NB4 (cell line): ENCODE measurements at regions not wholly inside any gene's neighbourhood (a gene's known extent, or its start where the extent isn't known, plus 50 kb on each side); places are given as distances from the start of the nearest gene placed in this dataset.

Experiments used
- DNase-seq: peaks from one replicate; pipeline ENCODE4 v3.0.0; 2010; ENCODE audit warnings: low read depth
- H3K4me3 ChIP-seq: one replicate; pipeline ENCODE4 v1.5.1; 2011; ENCODE audit warnings: mild to moderate bottlenecking, low read depth, low read length, moderate library complexity
- CTCF ChIP-seq: IDR thresholded peaks from one replicate; pipeline ENCODE4 v1.5.1; 2012; ENCODE audit warnings: low read depth, low read length
- MAX ChIP-seq: IDR thresholded peaks from 2 replicates; pipeline ENCODE4 v1.6.1; 2011; ENCODE audit warnings: low read depth, low read length
- MYC ChIP-seq: IDR thresholded peaks from 2 replicates; pipeline ENCODE4 v1.6.1; 2011; ENCODE audit warnings: low read depth, low read length
- POLR2A ChIP-seq: IDR thresholded peaks from 2 replicates; pipeline ENCODE4 v1.6.1; 2011; ENCODE audit warnings: mild to moderate bottlenecking; ENCODE audit not compliant: insufficient read length; ENCODE audit errors: extremely low read depth

- no peak overlapping the region for H3K4me3 ChIP-seq
- no peak for DNase-seq
- TF ChIP-seq MYC: no peak
- TF ChIP-seq POLR2A: no peak
- TF ChIP-seq CTCF: no peak
- no peak for TF ChIP-seq MAX
These were observed 418.7 kb downstream of the MTX2 start for GRCh38 chr2:176687944-176688343.

- DNase-seq: no peak
- TF ChIP-seq MYC (no peak), CTCF (no peak), POLR2A (no peak), MAX (no peak)
- no peak overlapping the region for H3K4me3 ChIP-seq
These were observed 420.5 kb downstream of the MTX2 start for GRCh38 chr2:176689711-176690110.

GRCh38 chr2:176691471-176691870, 422.2 kb downstream of the MTX2 start:
- DNase-seq: no peak
- H3K4me3 ChIP-seq: no peak overlapping the region
- TF ChIP-seq MYC: no peak
- TF ChIP-seq MAX: no peak
- no peak for TF ChIP-seq CTCF
- TF ChIP-seq POLR2A: no peak

- no peak for TF ChIP-seq CTCF
- TF ChIP-seq MYC: no peak
- TF ChIP-seq POLR2A: no peak
- TF ChIP-seq MAX: no peak
- H3K4me3 ChIP-seq: no peak overlapping the region
These were observed 423.3 kb downstream of the MTX2 start for GRCh38 chr2:176692533-176692932.

GRCh38 chr2:176699098-176699497, 429.9 kb downstream of the MTX2 start:
- TF ChIP-seq POLR2A (no peak), MYC (no peak), CTCF (no peak), MAX (no peak)
- H3K4me3 ChIP-seq: no peak overlapping the region
- DNase-seq: no peak

More at GRCh38 chr2:176692533-176692932, 423.3 kb downstream of the MTX2 start:
- no peak for DNase-seq

- H3K4me3 ChIP-seq: no peak overlapping the region
- DNase-seq: no peak
- TF ChIP-seq POLR2A (no peak), MAX (no peak), CTCF (no peak), MYC (no peak)
These were observed 430.4 kb downstream of the MTX2 start for GRCh38 chr2:176699644-176700043.
